Pulmonary artery endothelial cell (primary cell): ENCODE measurements at regions not wholly inside any gene's neighbourhood (a gene's known extent, or its start where the extent isn't known, plus 50 kb on each side); places are given as distances from the start of the nearest gene placed in this dataset.
A peak's percentile ranks its signal among the peaks of the same experiment; 100 is the strongest.

Experiments
- DNase-seq: peaks from one replicate; pipeline ENCODE4 v3.0.0-alpha.2; 2011; ENCODE audit warnings: low read depth, low spot score

- peak; percentile 98 for DNase-seq
These were observed 57.8 kb upstream of the PLSCR4 start for GRCh38 chr3:146308682-146309081.

GRCh38 chr3:146308222-146308621, 57.3 kb upstream of the PLSCR4 start:
- peak; percentile 63 for DNase-seq

- no peak for DNase-seq
These were observed 56.5 kb upstream of the PLSCR4 start for GRCh38 chr3:146307456-146307725.

- DNase-seq = no peak
These were observed 56.0 kb upstream of the PLSCR4 start for GRCh38 chr3:146306656-146307455.

GRCh38 chr3:146305808-146306423, 55.0 kb upstream of the PLSCR4 start:
- DNase-seq = no peak

- DNase-seq = no peak
These were observed 49.9 kb upstream of the PLSCR4 start for GRCh38 chr3:146300768-146301167.
